ENCODE measurements at regions not wholly inside any gene's neighbourhood (a gene's known extent, or its start where the extent isn't known, plus 50 kb on each side); places are given as distances from the start of the nearest gene placed in this dataset.

GRCh38 chr4:84279678-84280077 lies 219.4 kb downstream of the NKX6-1 start:
- no peak overlapping the region for H3K4me3 ChIP-seq (replicated peaks in 1 of 3; ENCODE audit: insufficient read depth in 1 of 3, low read depth in 1 of 3, low read length in 3 of 3)
- POLR2A ChIA-PET: no interaction called here
- intact Hi-C loops (cut with micrococcal nuclease) (no loop called here), dilution Hi-C loops (cut with MboI; ENCODE audit: extremely low pct_ligation_motif_present, low sequenced_read_pairs) (no loop called here)
- no peaks in the 10 kb centered on the region for H3K9me3 ChIP-seq (replicated peaks; ENCODE audit: control insufficient read depth, insufficient read depth, low read length)
- H3K4me2 ChIP-seq (ENCODE audit: insufficient read depth, low read length): no peak overlapping the region
- H3K79me2 ChIP-seq (ENCODE audit: control insufficient read depth, insufficient read depth, low read length): no peaks in the 10 kb centered on the region
- H3K27me3 ChIP-seq (ENCODE audit: control insufficient read depth in 2 of 2, insufficient read depth in 2 of 2, low read length in 2 of 2): no peaks in the 10 kb centered on the region
- TF ChIP-seq JUN (IDR thresholded peaks at IDR 0.05; ENCODE audit: borderline replicate concordance, insufficient read depth, insufficient read length, low read depth) (no peak), CTCF (IDR thresholded peaks at IDR 0.05; ENCODE audit: extremely low read depth in 1 of 2, insufficient read depth in 1 of 2, low read depth in 1 of 2, low read length in 2 of 2) (no peak), FOS (IDR thresholded peaks at IDR 0.05; ENCODE audit: borderline replicate concordance, insufficient read depth, low read length) (no peak), POLR2A (IDR thresholded peaks at IDR 0.05; ENCODE audit: low read depth, low read length) (no peak), GATA2 (IDR thresholded peaks at IDR 0.05; ENCODE audit: insufficient read depth, insufficient read length, low read depth, low read length) (no peak), POLR2AphosphoS5 (IDR thresholded peaks at IDR 0.05; ENCODE audit: insufficient read depth, low read depth, low read length) (no peak), EZH2 (IDR thresholded peaks at IDR 0.05; ENCODE audit: borderline replicate concordance, low read depth, low read length, severe bottlenecking) (no peak), MYC (IDR thresholded peaks at IDR 0.05; ENCODE audit: low read depth, low read length) (no peak)
- TF ChIP-seq, protein P1, sequence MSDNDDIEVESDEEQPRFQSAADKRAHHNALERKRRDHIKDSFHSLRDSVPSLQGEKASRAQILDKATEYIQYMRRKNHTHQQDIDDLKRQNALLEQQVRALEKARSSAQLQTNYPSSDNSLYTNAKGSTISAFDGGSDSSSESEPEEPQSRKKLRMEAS (IDR thresholded peaks at IDR 0.05; ENCODE audit: insufficient read depth, insufficient read length): no peak
- H3K9ac ChIP-seq (replicated peaks; ENCODE audit: extremely low read depth, insufficient read depth, low read length): no peak overlapping the region
- no peak for DNase-seq (ENCODE audit: low read depth, low spot score)
- no peaks in the 10 kb centered on the region for H4K20me1 ChIP-seq (replicated peaks; ENCODE audit: control insufficient read depth, extremely low read depth, insufficient read depth, low read length)
- H3K9me1 ChIP-seq (replicated peaks; ENCODE audit: control insufficient read depth, extremely low read depth, insufficient read depth, low read length): no peaks in the 10 kb centered on the region
- no peak for FAIRE-seq
- no peaks in the 10 kb centered on the region for H3K4me1 ChIP-seq (ENCODE audit: control insufficient read depth, extremely low read depth, insufficient read depth, low read length)
- CTCF ChIA-PET: no interaction called here
- H3K36me3 ChIP-seq (ENCODE audit: control insufficient read depth in 2 of 2, extremely low read depth in 1 of 2, insufficient read depth in 2 of 2, low read length in 2 of 2): no peaks in the 10 kb centered on the region
- BruUV-seq (replicated peaks): no TSS peak
- H2AFZ ChIP-seq (ENCODE audit: low read depth, low read length): no peak overlapping the region
- no peak overlapping the region for H3K27ac ChIP-seq (ENCODE audit: insufficient read depth, low read depth, low read length)
